Natural killer cell (primary cell): ENCODE measurements at regions not wholly inside any gene's neighbourhood (a gene's known extent, or its start where the extent isn't known, plus 50 kb on each side); places are given as distances from the start of the nearest gene placed in this dataset.
"Not testable (repeated sequence)": the region's sequence is repeated elsewhere in the genome, so short reads cannot be mapped to it uniquely, and the experiment has no call there.

Source experiments
- ATAC-seq, 3 donors: fragments of 150-1000 bp in 2 of 3; fragments of 200-7000 bp in 1 of 3; cut with Tn5 transposase; 1 replicate in 1 of 3; 2 replicates in 2 of 3; pipeline ENCODE4 v1.10.0; 2021; ENCODE audit warnings: mild to moderate bottlenecking in 2 of 3, moderate library complexity in 2 of 3
- DNase-seq, 2 donors: peaks; one replicate each; pipeline versions ENCODE4 v3.0.0 to v3.0.0-alpha.2; 2013 to 2021; ENCODE audit warnings: mixed read lengths in 1 of 2
- H3K27ac ChIP-seq: one replicate; pipeline ENCODE4 v1.5.1; 2013; ENCODE audit warnings: mild to moderate bottlenecking, low read length
- H3K27me3 ChIP-seq: one replicate; pipeline ENCODE4 v1.6.1; 2013; ENCODE audit warnings: low read length; ENCODE audit not compliant: control insufficient read depth, insufficient read depth
- H3K36me3 ChIP-seq: one replicate; pipeline ENCODE4 v1.6.1; 2013; ENCODE audit warnings: low read length; ENCODE audit not compliant: control insufficient read depth, insufficient read depth
- H3K4me1 ChIP-seq: one replicate; pipeline ENCODE4 v1.6.1; 2013; ENCODE audit warnings: low read length; ENCODE audit not compliant: control insufficient read depth, insufficient read depth
- H3K4me3 ChIP-seq: one replicate; pipeline ENCODE4 v1.5.1; 2013; ENCODE audit warnings: low read length
- H3K9me3 ChIP-seq: one replicate; pipeline ENCODE4 v1.6.1; 2013; ENCODE audit warnings: low read length; ENCODE audit not compliant: control insufficient read depth, insufficient read depth
- H3K27ac Mint-ChIP-seq, 2 donors: one replicate each; pipeline ENCODE4 v1.8.0; 2022; ENCODE audit warnings: mild to moderate bottlenecking in 2 of 2, mixed read lengths in 2 of 2, moderate library complexity in 1 of 2
- H3K27me3 Mint-ChIP-seq, 2 donors: one replicate each; pipeline ENCODE4 v1.8.0; 2022; ENCODE audit warnings: low read depth in 2 of 2, mixed read lengths in 2 of 2
- H3K36me3 Mint-ChIP-seq: one replicate; pipeline ENCODE4 v1.8.0; 2022; ENCODE audit warnings: mixed read lengths
- H3K4me1 Mint-ChIP-seq, 2 donors: one replicate each; pipeline ENCODE4 v1.8.0; 2022; ENCODE audit warnings: mixed read lengths in 2 of 2
- H3K4me3 Mint-ChIP-seq: one replicate; pipeline ENCODE4 v1.8.0; 2022; ENCODE audit warnings: mild to moderate bottlenecking, moderate library complexity, mixed read lengths
- H3K9me3 Mint-ChIP-seq, 2 donors: one replicate each; pipeline ENCODE4 v1.8.0; 2022; ENCODE audit warnings: mixed read lengths in 2 of 2
- WGBS: methylation state at CpG from one replicate; pipeline ENCODE4 v1.1.7; 2013; ENCODE audit warnings: missing lambda C conversion rate; ENCODE audit not compliant: insufficient coverage; 5-methylcytosine and 5-hydroxymethylcytosine counted together
- intact Hi-C: fragments of 100-400 bp; cut with micrococcal nuclease; formaldehyde crosslinking; loops from one replicate; pipeline ENCODE4 v1.14.2; 2022
- TF ChIP-seq, protein P1 (sequence below): fragments of 200-600 bp; IDR thresholded peaks from one replicate; pipeline ENCODE4 v1.8.0; 2022; ENCODE audit warnings: antibody characterized with exemption

DNA sequence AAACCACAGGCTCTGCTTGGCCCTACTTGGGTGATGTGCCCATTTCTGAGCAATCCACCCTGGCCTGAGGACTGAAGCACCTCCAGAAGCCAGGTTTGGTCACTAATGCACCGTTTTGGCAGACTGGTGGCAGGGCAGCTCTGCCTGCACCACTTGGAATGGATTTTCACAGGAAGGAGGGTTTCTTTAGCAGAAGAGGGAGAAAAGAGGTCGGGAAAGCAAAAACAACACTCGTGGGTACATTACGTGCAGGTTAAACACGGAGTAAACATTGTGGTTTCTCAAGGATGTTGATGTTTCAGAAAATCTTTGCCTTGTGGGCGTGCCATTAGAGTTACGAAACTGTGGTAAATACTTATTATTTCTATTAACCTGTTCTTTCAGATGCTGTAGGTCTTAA is 70.8 kb downstream of the KCNA5 start:
- no peak for ATAC-seq
- TF ChIP-seq, protein P1, sequence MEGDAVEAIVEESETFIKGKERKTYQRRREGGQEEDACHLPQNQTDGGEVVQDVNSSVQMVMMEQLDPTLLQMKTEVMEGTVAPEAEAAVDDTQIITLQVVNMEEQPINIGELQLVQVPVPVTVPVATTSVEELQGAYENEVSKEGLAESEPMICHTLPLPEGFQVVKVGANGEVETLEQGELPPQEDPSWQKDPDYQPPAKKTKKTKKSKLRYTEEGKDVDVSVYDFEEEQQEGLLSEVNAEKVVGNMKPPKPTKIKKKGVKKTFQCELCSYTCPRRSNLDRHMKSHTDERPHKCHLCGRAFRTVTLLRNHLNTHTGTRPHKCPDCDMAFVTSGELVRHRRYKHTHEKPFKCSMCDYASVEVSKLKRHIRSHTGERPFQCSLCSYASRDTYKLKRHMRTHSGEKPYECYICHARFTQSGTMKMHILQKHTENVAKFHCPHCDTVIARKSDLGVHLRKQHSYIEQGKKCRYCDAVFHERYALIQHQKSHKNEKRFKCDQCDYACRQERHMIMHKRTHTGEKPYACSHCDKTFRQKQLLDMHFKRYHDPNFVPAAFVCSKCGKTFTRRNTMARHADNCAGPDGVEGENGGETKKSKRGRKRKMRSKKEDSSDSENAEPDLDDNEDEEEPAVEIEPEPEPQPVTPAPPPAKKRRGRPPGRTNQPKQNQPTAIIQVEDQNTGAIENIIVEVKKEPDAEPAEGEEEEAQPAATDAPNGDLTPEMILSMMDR: no peak
- Mint-ChIP-seq H3K4me3 (no peak overlapping the region), H3K4me1 (no peaks in the 10 kb centered on the region), H3K9me3 (no peaks in the 10 kb centered on the region), H3K27me3 (peaks cover 12 to 14% of the 10 kb centered on the region in 2 donors), H3K27ac (no peak overlapping the region), H3K36me3 (no peaks in the 10 kb centered on the region)
- intact Hi-C loops: no loop called here
- no peak overlapping the region for H3K27ac ChIP-seq
- H3K27me3 ChIP-seq: no peaks in the 10 kb centered on the region
- H3K9me3 ChIP-seq: no peaks in the 10 kb centered on the region
- H3K4me1 ChIP-seq: no peaks in the 10 kb centered on the region
- no peaks in the 10 kb centered on the region for H3K36me3 ChIP-seq
- whole genome bisulfite sequencing: 33% methylated on average over 7 of the region's 7 CpGs
- H3K4me3 ChIP-seq: no peak overlapping the region
- DNase-seq: no peak

DNA sequence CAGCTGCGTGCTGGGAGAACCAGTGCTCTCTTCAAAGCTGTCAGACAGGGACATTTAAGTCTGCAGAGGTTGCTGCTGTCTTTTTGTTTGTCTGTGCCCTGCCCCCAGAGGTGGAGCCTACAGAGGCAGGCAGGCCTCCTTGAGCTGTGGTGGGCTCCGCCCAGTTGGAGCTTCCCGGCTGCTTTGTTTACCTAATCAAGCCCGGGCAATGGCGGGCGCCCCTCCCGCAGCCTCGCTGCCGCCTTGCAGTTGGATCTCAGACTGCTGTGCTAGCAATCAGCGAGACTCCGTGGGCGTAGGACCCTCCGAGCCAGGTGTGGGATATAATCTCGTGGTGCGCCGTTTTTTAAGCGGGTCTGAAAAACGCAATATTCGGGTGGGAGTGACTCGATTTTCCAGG is 78.1 kb downstream of the KCNA5 start:
- H3K36me3 Mint-ChIP-seq, H3K4me1 Mint-ChIP-seq, H3K4me1 ChIP-seq, intact Hi-C loops, H3K36me3 ChIP-seq, H3K4me3 ChIP-seq, H3K4me3 Mint-ChIP-seq, H3K27ac Mint-ChIP-seq, H3K27ac ChIP-seq, H3K27me3 ChIP-seq, ATAC-seq, H3K27me3 Mint-ChIP-seq, H3K9me3 Mint-ChIP-seq, H3K9me3 ChIP-seq, DNase-seq: not testable (repeated sequence)
- WGBS: no CpG with 5 or more reads among the region's 20 CpGs

DNA sequence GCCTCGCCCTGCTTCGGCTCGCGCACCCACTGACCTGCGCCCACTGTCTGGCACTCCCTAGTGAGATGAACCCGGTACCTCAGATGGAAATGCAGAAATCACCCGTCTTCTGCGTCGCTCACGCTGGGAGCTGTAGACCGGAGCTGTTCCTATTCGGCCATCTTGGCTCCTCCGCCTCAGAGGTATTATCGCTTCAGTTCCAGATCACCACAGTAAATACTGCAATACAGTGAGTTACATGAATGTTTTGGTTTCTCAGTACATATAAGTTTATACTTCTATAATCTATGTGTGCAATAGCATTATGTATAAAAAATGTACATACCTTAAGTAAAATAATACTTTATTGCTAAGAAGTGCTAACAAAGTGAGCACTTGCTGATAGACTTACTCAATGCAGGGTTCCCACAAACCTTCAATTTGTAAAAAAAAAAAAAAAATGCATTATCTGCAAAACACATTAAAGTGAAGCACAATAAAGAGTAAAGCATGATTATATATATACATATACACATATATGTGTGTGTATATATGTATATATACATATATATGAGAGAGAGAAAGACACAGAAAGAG is 78.7 kb downstream of the KCNA5 start:
- H3K4me3 ChIP-seq, ATAC-seq, H3K4me1 ChIP-seq, H3K4me1 Mint-ChIP-seq, H3K27ac Mint-ChIP-seq, H3K9me3 Mint-ChIP-seq, H3K36me3 Mint-ChIP-seq, H3K27ac ChIP-seq, H3K9me3 ChIP-seq, H3K27me3 Mint-ChIP-seq, intact Hi-C loops, DNase-seq, H3K36me3 ChIP-seq, H3K27me3 ChIP-seq, H3K4me3 Mint-ChIP-seq: not testable (repeated sequence)
- 96% methylated on average over 8 of the region's 14 CpGs for WGBS

DNA sequence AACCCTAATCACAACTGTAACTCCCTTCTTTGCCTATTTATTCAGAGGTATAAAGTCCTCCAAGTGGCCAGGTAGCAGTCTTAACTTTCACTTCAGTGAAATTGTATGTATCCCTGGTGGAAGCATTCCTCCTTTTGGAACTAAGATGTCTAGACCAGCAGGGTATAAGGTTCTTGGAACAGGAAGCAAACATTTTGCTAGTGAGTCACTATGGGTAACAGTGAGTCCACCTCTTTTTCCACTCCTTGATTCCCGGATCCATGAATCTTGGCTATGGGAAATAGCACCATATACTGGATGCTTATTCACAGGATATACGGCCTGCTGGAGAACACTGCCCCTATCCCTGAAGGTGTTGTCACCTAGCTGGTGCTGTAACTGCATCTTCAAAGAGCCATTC is 80.2 kb downstream of the KCNA5 start:
- Histone ChIP-seq H3K4me1 (no peaks in the 10 kb centered on the region), H3K9me3 (no peaks in the 10 kb centered on the region), H3K36me3 (no peaks in the 10 kb centered on the region), H3K27ac (no peak overlapping the region), H3K27me3 (no peaks in the 10 kb centered on the region), H3K4me3 (no peak overlapping the region)
- H3K36me3 Mint-ChIP-seq: no peaks in the 10 kb centered on the region
- no peak for ATAC-seq
- TF ChIP-seq, protein P1: no peak
- no peak for DNase-seq
- WGBS: 93% methylated on average over 2 of the region's 2 CpGs
- no peak overlapping the region for H3K4me3 Mint-ChIP-seq
- no peaks in the 10 kb centered on the region for H3K4me1 Mint-ChIP-seq
- peaks cover 2 to 17% of the 10 kb centered on the region in 2 donors for H3K27me3 Mint-ChIP-seq
- no peak overlapping the region for H3K27ac Mint-ChIP-seq
- intact Hi-C loops: no loop called here
- H3K9me3 Mint-ChIP-seq: no peaks in the 10 kb centered on the region

DNA sequence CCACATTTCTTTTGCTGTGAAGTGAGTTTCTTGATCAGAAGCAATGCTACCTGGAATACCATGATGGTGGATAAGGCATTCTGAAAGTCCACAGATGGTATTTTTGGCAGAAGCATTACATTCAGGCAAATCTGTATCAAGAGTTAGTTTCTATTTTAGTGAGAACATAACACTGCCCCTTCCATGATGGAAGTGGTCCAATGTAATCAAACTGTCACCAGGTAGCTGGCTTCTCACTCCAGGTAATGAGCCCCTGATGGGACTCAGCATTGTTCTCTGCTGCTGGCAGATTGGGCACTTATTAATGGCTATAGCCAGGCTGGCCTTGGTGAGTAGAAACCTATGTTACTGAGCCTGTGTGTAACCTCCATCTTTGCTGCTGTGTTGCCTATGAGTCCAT is 80.7 kb downstream of the KCNA5 start:
- H3K4me3 ChIP-seq: no peak overlapping the region
- H3K9me3 ChIP-seq: no peaks in the 10 kb centered on the region
- intact Hi-C loops: no loop called here
- peaks cover 2 to 20% of the 10 kb centered on the region in 2 donors for H3K27me3 Mint-ChIP-seq
- H3K27ac ChIP-seq: no peak overlapping the region
- no peaks in the 10 kb centered on the region for H3K4me1 ChIP-seq
- TF ChIP-seq, protein P1: no peak
- no peaks in the 10 kb centered on the region for H3K9me3 Mint-ChIP-seq
- H3K36me3 Mint-ChIP-seq: no peaks in the 10 kb centered on the region
- H3K36me3 ChIP-seq: no peaks in the 10 kb centered on the region
- ATAC-seq: no peak
- H3K27me3 ChIP-seq: no peaks in the 10 kb centered on the region
- no peaks in the 10 kb centered on the region for H3K4me1 Mint-ChIP-seq
- H3K27ac Mint-ChIP-seq: no peak overlapping the region
- no peak overlapping the region for H3K4me3 Mint-ChIP-seq
- no peak for DNase-seq
